C4-2B (cell line): ENCODE measurements at regions not wholly inside any gene's neighbourhood (a gene's known extent, or its start where the extent isn't known, plus 50 kb on each side); places are given as distances from the start of the nearest gene placed in this dataset.

Experiments used
- H3K27ac ChIP-seq: fragments of 450-650 bp; 2 replicates; pipeline ENCODE4 v1.5.1; 2017
- CTCF ChIP-seq: fragments of 450-650 bp; conservative IDR thresholded peaks from 2 replicates; pipeline ENCODE4 v1.5.1; 2017; ENCODE audit warnings: mild to moderate bottlenecking
- ZFX ChIP-seq: fragments of 450-650 bp; IDR thresholded peaks from 2 replicates; pipeline ENCODE4 v1.6.1; 2017

- TF ChIP-seq ZFX (no peak), CTCF (no peak)
- H3K27ac ChIP-seq = no peak overlapping the region
Measured at GRCh38 chr18:78790960-78791359, 188.7 kb upstream of the SALL3 start.

- H3K27ac ChIP-seq = no peak overlapping the region
- TF ChIP-seq CTCF (no peak), ZFX (no peak)
Measured at GRCh38 chr18:78792094-78792493, 187.5 kb upstream of the SALL3 start.

GRCh38 chr18:78792736-78793135 lies 186.9 kb upstream of the SALL3 start:
- TF ChIP-seq ZFX (no peak), CTCF (no peak)

GRCh38 chr18:78793313-78794070 lies 186.1 kb upstream of the SALL3 start:
- no peak for TF ChIP-seq CTCF
- no peak overlapping the region for H3K27ac ChIP-seq

More at GRCh38 chr18:78792736-78793135, 186.9 kb upstream of the SALL3 start:
- H3K27ac ChIP-seq = no peak overlapping the region

- TF ChIP-seq ZFX (no peak), CTCF (no peak)
- H3K27ac ChIP-seq = no peak overlapping the region
Measured at GRCh38 chr18:78794071-78794430, 185.6 kb upstream of the SALL3 start.

- TF ChIP-seq ZFX (no peak), CTCF (no peak)
- no peak overlapping the region for H3K27ac ChIP-seq
Measured at GRCh38 chr18:78796693-78797455, 182.7 kb upstream of the SALL3 start.

- TF ChIP-seq ZFX = no peak
- TF ChIP-seq CTCF = no peak
- no peak overlapping the region for H3K27ac ChIP-seq
Measured at GRCh38 chr18:78797499-78797898, 182.1 kb upstream of the SALL3 start.
